GM19452 (cell line): ENCODE measurements at regions not wholly inside any gene's neighbourhood (a gene's known extent, or its start where the extent isn't known, plus 50 kb on each side); places are given as distances from the start of the nearest gene placed in this dataset.

Source experiments
- ATAC-seq: cut with Tn5 transposase; IDR thresholded peaks from one replicate; pipeline ENCODE4 v1.9.1; 2021; ENCODE audit not compliant: unreplicated experiment

DNA sequence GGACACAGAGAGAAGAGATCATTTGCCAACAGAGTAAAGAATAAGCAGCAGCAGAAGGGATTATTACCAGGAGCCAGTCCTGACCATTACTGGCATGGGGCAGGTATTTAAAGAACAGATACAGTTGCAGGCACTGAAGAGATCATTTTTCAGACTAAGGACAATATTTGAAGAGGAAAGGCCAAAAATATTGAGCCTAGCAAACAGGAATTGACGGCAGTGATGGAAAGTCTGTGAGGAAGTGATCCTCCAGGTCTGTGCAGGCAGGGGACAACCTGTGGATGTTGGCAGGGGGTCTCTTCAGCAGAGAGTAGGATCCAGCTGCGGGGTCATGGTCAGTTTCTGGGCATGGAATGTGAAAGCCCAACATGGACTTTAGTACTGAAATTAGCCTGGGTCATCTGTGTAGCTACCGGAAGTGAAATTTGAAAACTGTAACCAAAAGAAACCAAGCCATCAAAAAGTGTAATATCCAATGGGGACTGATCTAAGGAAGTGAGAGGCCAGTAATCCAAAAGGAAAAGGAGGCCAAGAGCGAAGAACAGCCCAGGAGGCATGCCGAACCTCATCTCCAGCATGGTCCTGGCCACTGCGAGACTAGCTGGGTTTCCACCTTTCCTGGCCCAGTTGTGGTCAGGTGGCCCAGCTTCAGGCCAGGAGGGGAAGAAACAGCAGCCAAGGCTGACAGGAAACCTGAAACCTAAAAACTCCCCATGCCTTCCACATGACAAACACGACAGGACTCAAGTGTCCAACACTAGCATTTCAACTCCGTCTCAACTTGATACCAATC lies 115.1 kb upstream of the TNFAIP3 start:
- ATAC-seq = no peak

DNA sequence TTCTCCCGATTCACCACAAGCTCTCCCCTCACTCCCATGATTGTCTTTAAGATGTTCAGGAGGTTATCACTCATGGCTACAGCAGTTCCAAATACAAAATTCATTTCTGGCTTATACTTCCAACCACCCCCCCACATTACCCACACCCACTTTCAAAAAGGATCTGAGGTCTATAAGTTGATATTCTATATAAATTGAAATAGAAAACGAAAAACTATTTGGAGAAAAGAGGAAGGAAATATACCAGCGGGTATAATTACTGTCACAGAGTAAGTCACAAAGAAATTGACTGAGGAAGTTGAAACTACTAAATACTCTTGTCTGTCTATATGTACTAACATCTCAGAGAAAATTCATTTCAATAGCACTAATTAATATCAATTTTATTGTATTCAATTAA lies 112.7 kb upstream of the TNFAIP3 start:
- no peak for ATAC-seq

DNA sequence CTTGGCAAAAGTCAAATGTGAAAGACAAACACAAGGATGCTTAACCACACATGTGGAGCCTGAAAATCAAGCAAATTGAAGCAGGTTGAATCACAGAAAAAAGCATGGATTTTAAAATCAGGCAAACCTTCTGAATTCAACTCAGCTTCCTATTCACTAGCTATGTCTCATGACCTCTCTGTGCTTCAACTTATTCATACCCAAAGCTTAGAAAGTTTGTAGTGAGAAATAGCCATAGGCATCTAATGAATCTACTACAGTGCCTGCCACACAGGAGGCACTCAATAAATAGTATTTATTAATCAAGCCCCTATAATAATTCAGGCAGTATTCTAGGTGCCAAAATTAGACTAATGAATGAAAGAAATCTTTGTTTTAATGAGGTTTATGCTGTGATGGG lies 112.2 kb upstream of the TNFAIP3 start:
- ATAC-seq = no peak

DNA sequence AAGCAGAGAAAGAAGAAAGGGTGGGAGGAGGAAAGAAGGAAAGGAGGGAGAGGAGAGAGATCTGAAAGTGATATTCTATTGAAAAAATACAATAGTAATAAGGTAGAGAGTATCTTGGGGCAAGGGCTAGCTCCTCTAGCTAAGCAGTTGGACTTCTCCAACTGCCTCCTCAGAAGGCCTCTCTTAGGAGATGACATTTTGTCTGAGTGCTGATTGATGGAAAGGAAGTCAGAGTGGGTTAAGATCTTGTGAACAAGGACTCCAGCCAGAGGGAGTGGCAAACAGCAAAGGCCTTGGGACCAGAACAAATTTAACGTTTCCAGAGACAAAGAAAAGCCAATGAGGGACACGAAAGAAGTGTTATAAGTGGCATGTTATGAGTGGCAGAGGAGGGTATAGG lies 111.8 kb upstream of the TNFAIP3 start:
- no peak for ATAC-seq

DNA sequence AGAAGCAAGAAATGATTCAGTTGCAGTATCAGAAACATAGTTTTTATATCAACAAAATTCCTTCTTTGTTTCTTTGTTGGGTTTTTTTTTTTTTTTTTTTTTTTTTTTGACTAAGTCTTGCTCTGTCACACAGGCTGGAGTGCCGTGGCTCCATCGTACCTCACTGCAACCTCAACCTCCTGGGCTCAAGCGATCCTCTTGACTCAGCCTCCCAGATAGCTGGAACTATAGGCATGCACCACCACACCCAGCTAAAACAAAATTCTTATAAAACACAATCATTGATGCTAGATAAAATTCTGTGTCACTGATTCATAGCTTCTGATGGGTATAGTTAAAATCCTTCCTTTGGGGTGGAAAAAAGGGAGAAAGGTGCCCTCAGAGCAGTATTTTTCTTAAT lies 110.3 kb upstream of the TNFAIP3 start:
- no peak for ATAC-seq

DNA sequence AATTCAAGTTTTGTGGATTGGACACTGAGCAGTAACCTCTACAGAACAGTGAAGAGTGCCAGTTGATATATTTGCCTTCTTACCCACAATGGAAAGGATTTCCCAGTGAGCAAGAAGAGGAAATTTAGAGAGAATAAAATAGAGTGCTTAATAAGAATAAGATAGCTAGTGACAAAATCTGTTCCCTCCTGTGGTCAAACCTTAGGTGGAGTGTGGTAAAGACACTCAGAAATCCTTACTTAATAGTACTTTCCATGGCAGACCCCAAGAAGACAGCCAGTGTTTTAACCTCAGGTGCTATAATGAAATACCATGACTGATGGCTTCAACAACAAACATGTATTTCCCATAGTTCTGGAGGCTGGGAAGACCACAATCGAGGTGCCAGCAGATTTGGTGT lies 108.4 kb upstream of the TNFAIP3 start:
- no peak for ATAC-seq

DNA sequence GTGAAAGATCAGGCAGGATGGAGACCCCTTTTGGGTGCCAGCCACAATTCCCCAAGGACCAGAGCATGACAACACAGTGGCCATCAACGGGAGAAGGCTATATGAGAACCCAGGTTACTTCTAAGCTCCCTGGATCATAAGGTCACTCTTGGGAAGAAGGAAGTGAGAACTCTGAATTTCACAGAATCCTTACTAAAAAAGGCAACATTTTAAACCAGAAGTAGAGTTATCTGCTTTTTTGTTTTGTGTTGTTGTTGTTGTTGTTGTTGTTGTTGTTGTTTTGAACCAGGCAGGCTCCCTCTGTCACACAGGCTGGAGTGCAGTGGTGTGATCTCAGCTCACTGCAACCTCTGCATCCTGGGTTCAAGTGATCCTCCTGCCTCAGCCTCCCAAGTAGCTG lies 107.4 kb upstream of the TNFAIP3 start:
- ATAC-seq = no peak

DNA sequence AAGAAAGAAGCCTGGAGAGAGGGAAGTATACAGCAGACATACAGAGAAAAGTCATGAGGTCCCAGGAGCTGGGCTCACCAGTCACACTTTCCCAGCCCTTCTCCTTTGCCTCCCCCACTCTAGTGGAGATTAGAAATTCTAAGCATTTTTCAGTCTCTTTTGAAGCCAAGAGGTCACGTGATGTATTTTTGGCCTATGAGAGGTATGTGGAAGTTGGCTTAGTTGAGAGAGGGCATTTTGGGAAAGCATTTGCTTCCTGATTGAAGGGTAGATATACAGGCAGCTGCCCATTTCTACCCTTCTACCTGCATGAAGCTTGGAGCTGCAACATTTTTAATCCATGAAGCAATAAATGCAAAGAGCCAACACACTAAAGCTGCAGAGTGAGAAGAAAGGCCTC lies 106.0 kb upstream of the TNFAIP3 start:
- no peak for ATAC-seq

DNA sequence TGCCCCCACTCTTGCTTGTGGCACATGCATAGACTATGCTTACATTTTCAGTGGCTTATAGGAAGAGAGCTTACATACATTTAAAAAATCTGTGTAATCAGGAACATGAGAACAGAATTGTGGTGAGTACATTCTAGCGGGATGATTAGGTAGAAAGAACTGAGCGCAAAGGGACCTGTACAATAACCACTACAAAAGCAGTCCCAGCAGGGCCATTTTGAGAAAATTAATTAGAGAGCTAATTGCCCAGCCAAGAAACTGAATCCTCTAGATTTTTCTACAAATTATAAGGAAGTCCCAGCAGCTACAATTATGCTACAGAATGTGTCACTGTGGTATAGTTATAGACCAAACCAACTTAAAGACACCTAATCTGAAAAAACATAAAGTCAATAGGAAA lies 105.6 kb upstream of the TNFAIP3 start:
- ATAC-seq = no peak

DNA sequence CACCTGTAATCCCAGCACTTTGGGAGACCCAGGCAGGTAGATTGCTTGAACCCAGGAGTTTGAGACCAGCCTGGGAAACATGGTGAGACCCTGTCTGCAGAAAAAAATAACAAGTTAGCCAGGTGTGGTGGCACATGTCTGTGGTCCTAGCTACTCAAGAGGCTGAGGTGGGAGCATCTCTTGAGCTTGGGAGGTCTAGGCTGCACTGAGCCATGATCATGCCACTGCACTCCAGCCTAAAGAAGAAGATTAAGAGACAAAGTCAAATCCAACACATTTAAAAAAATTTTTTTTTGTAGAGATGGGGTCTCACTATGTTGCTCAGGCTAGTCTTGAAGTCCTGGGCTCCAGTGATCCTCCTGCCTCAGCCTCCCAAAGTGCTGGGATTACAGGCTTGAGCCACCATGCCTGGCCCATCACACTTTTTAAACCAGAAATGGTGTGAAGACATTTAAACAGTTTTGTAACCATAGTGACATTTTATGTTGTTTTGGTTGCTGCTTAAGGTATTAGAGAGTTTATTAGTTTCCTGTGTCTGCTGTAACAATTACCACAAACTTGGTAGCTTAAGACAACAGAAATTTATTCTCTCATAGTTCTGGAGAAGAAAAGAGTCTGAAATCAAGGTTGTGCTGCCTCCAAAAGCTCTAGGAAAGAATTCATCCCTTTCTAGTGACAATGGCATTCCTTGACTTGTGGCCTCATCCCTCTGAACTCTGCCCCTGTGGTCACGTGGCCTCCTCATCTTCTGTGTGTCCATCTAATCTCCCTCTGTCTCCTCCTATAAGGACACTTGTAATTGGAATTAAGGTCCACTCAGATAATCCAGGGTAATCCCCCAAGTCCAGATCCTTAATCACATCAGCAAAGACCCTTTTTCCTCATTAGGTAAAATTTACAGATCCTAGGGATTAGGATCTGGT lies 104.6 kb upstream of the TNFAIP3 start:
- ATAC-seq = no peak

DNA sequence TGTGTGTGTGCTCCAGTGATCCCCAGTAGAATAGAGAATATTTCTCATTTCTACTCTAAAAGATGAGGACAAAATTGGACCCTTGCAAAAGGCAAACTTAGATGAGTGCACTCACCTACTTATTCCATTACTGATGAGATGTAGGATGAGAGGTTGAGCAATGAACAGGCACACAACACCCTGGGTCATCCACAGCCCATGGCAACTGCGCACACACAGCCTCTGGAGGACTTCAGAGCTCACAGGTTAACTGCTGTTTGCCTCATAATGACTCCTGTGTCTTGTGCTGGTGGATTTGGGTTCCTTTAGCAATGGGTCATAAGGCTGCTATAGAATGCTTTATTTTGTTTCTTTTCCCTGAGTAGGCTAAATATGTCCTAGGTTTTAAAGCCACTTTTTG lies 103.6 kb upstream of the TNFAIP3 start:
- no peak for ATAC-seq

DNA sequence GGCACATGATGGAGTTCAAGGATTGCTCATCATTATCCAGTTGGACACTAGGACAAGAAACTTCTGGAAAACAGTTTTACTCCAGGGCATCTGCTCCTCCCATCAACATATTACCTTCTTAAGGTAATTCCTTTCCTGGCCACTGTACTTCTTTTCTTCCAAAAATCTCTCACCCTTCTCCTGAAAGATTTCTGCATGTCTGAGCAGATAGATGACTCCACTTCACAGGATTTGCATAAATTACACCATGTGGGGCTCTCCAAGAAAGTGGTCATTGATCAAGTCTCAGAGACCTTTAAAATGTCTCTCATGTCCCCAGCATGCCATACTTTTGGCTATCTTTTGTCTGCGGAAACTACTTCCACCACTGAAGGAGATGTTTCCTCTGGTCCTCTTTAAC lies 103.2 kb upstream of the TNFAIP3 start:
- ATAC-seq = no peak

DNA sequence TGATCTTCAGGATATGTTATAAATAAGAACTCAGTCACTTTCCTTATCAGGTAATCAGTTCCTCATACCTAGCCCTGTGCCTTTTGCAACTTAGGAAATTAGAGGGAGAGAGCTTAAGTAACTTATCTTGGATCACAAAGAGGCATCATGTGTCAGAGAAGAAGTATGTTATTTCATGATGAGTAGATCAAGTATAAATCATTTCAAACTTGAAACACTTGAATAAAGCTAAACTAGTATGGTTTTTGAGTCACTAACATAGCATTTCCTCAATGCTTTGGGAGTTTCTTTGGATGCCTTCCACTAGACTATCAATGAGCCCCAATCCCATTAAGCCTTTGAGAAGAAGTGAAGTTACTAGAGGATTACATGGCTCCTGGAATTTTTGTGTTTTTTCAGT lies 102.6 kb upstream of the TNFAIP3 start:
- ATAC-seq = no peak

DNA sequence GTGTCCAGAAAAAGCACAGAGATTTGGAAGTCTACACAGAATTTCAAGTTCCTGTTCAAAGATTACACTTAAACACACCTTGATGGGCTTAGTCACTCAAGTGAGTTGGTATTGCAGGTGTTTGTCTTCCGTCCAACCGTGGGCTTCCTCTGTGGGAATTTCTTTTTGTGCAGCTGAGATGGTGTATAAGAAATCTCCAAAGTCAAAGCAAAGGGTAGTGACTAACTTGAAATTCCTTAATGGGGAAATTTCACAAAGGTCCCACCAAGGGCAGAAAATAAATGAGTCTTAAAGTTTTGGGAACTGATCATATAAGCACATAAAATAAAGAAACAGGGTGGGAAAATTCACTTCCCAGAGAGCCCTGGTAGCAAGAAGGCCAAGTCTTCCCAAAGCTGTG lies 102.0 kb upstream of the TNFAIP3 start:
- ATAC-seq = no peak

DNA sequence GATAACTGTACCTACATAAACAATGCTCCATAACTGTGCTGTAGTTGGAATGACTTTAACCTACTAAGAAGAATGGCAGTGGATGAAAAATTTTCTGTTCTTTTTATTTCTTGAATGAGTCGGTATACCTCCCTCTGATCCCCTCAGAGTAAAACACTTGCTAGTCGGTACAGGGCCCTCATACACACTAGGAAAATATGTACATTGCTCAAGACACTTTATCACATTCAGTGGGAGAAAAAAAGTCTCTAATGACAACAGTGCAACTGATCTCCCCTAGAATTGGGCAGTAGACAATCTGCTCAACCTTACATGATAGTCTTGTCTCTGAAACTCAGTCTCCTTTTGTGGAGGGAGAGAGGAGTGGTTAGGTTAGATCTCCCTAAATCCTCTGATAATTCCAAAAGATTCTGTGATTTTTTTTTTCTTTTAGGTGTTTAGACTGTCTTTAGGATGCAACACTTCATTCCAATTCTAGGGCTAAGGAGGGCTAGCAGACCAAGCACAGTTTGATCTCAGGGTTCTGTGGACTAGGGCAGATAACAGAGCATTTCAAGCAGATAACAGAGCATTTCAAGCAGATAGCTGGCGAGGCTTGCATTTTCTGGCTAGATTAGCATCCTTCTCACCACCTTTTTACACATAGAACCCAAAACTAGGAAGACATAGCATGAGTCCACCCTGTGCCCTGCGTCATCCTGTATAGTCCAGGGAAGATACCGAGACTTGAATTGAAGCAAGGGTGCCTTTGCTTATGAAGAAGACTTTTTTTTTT lies 100.3 kb upstream of the TNFAIP3 start:
- ATAC-seq = no peak

DNA sequence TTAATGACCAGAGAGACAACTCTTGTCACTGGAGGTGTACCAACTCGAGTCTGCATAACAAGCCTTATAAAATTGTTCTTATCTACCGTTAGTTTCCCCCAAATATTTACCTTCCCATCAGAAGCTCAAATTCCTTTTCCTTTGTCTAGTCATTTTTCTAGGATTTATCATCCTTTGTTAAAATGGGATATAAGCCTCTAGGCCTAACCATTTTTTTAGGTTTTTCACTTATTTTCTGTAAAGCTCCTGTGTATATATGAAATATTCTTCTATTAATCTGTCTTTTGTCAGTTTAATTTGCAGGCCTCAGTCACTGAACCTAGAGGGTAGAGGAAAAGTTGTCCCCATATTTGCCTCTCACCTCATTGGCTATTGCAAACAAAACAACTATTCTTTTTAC lies 99.6 kb upstream of the TNFAIP3 start:
- no peak for ATAC-seq

DNA sequence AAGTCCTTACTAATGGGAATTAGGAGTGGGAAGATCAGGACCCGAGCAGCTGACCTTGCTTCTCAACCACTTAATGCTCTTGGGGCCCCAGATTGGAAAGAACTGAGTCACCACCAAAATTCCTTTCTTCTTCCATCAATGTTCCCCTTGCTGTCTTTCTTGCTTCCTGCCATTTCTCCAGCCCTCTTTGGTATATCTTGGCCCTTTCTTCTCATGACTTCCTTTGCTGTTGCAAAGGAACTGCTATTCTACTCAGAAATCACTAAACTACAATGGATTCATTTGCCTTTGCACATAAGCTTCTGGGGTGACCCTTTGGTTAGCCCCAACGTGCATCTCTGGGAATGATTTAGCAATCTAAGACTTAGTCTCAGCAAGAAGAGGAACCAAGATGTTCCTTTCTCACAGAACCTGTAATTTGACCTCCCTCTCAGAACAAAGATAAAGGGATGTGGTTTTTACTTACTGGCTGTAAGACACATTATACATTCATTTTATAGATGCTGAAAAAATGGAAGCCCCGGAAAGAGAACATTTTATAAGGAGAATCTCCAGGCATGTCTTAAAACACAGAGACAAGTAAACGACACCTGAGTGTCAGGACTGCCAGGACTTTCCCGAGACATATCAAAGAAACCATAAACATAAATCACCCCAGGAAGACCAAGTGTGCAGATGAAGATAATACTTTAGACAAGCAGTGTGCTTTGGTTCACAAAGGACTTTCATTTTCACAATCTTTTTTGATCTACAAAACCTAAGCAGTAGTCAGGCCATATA lies 99.0 kb upstream of the TNFAIP3 start:
- peak; percentile 78 for ATAC-seq

DNA sequence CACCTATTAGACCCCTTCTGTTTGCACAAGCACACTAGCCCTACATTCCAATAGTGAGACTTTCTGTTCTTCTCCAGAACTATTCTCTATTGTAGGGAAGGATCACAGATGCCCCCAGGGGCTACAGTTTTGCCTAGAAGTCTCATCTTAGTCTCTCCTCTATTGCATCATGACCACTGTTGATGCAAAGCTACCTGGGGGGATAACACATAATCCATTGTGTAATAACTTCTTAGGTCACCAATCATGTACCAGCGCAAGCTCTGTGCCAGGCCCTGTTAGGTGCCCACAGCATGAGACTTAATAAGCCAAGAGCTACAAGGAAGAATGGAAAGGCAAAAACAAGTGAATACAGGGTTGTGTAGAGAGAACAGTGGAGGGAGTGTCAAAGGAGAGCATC lies 98.1 kb upstream of the TNFAIP3 start:
- no peak for ATAC-seq

DNA sequence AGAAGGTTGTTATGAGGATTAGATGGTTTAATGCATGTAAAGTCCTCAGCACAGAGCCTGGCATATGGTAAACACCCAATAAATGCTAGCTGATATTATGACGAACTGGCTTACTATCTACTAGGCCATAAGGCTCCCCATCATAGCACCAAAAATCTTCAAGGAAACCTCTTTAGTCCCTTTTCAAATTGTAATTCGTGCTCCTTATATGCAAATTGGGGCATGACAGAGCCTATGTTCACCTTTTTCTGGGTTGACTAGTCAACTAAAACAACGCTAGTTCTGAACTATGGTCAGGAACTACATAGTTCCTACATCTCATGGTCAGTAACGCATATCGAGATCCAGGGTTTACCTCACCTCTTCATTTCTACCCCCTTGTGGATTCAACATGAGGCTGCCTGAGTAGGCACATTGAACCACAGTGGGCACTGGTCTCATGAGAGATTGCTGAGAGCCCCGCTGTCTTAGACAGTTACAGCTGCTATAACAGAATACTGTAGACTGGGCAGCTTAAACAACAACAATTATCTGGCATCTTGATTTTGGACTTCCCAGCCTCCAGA lies 97.2 kb upstream of the TNFAIP3 start:
- ATAC-seq = no peak

DNA sequence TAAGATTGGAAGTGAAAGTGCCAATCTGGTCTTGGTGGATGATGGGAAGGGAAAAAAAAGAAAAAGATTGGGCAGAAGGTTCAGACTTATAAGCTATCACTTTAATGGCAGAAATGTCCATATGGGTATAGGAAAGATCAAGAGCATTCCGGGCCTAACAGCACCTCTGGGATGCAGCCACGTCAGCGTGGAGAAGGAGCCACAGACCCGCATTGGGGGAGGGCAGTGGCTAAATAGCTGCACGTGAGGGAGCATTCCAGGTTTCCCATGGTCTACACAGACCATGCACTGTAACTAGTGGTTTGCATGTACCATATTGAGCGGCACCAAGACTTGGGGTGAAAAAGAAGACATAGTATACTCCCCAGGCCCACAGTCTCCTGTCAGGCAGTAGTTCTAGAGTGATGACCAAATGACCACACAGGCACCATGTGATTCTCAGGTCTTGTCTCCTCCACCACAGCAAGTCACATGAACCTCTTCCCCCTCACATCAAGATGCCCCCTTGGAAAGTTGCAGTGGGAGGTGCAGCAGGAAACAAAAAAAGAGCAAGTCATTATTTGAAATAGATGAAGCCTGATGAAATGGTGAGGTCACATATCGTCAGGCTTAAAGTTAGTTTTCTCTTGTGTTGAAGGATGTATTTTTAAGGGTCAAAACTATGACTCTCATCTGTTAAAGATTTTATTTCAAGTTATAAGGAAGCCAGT lies 94.4 kb upstream of the TNFAIP3 start:
- no peak for ATAC-seq
